OCI-LY3 (cell line): ENCODE measurements at regions not wholly inside any gene's neighbourhood (a gene's known extent, or its start where the extent isn't known, plus 50 kb on each side); places are given as distances from the start of the nearest gene placed in this dataset.

ENCODE experiments used
- H2AFZ ChIP-seq: fragments of 200-600, 300-600 bp; shearing (Covaris generic); 2 replicates; pipeline ENCODE4 v1.6.0; 2014; ENCODE audit warnings: antibody characterized with exemption, low read depth, low read length
- H3K27ac ChIP-seq: fragments of 200-600, 300-600 bp; sonication (generic); 2 replicates; pipeline ENCODE4 v1.5.1; 2014; ENCODE audit warnings: mild to moderate bottlenecking, low read length, moderate library complexity, mixed read lengths
- H3K27me3 ChIP-seq: fragments of 200-600, 300-600 bp; sonication (generic); 2 replicates; pipeline ENCODE4 v1.6.1; 2014; ENCODE audit warnings: low read depth, low read length, mixed read lengths
- H3K36me3 ChIP-seq: fragments of 200-600, 300-600 bp; sonication (generic); replicated peaks from 2 replicates; pipeline ENCODE3; 2014; ENCODE audit warnings: low read depth, low read length, mixed read lengths
- H3K4me1 ChIP-seq: fragments of 300-600, 200-600 bp; sonication (generic); 2 replicates; pipeline ENCODE4 v1.6.1; 2014; ENCODE audit warnings: low read length, mixed read lengths
- H3K4me2 ChIP-seq: fragments of 200-600, 300-600 bp; sonication (generic); 2 replicates; pipeline ENCODE4 v1.6.1; 2014; ENCODE audit warnings: low read length, mixed read lengths
- H3K4me3 ChIP-seq: fragments of 300-600, 200-600 bp; sonication (generic); 2 replicates; pipeline ENCODE4 v1.5.1; 2014; ENCODE audit warnings: antibody characterized with exemption, mild to moderate bottlenecking, low read length, moderate library complexity
- H3K79me2 ChIP-seq: fragments of 300-600, 200-600 bp; shearing (Covaris generic); 2 replicates; pipeline ENCODE4 v1.6.1; 2014; ENCODE audit warnings: mild to moderate bottlenecking, low read length, mixed read lengths
- H3K9ac ChIP-seq: fragments of 300-600, 200-600 bp; shearing (Covaris generic); 2 replicates; pipeline ENCODE4 v1.6.0; 2014; ENCODE audit warnings: mild to moderate bottlenecking, low read length, moderate library complexity
- H3K9me3 ChIP-seq: fragments of 200-600, 300-600 bp; shearing (Covaris generic); 2 replicates; pipeline ENCODE4 v1.6.1; 2014; ENCODE audit warnings: low read length, mixed read lengths; ENCODE audit not compliant: insufficient read depth
- H4K20me1 ChIP-seq: fragments of 200-600, 300-600 bp; sonication (generic); 2 replicates; pipeline ENCODE4 v1.6.1; 2016; ENCODE audit warnings: low read length, mixed read lengths; ENCODE audit not compliant: insufficient read depth
- CTCF ChIP-seq: fragments of 200-600, 300-600 bp; sonication (generic); IDR thresholded peaks from 2 replicates; pipeline ENCODE4 v1.5.1; 2014; ENCODE audit warnings: antibody characterized with exemption, low read length, low read depth
- EZH2phosphoT487 ChIP-seq: fragments of 200-600 bp; shearing (Covaris generic); IDR thresholded peaks from 2 replicates; pipeline ENCODE4 v1.6.1; 2018; ENCODE audit warnings: antibody characterized with exemption, mixed run types, low read depth

GRCh38 chr5:88663793-88664216 lies 219.2 kb downstream of the MEF2C start:
- Histone ChIP-seq H3K36me3 (no peaks in the 10 kb centered on the region), H3K9ac (no peak overlapping the region), H3K4me2 (no peak overlapping the region), H3K9me3 (no peaks in the 10 kb centered on the region), H3K27ac (no peak overlapping the region), H3K27me3 (no peaks in the 10 kb centered on the region; the same call in 1 of the 2 replicates), H2AFZ (no peak overlapping the region), H4K20me1 (no peaks in the 10 kb centered on the region), H3K4me3 (no peak overlapping the region), H3K4me1 (no peaks in the 10 kb centered on the region), H3K79me2 (no peaks in the 10 kb centered on the region)
- TF ChIP-seq EZH2phosphoT487, result no peak
- no peak for TF ChIP-seq CTCF

GRCh38 chr5:88662846-88663245 lies 220.1 kb downstream of the MEF2C start:
- H4K20me1 ChIP-seq, result no peaks in the 10 kb centered on the region

GRCh38 chr5:88661806-88662207 lies 221.2 kb downstream of the MEF2C start:
- H3K27me3 ChIP-seq, result no peaks in the 10 kb centered on the region; the same call in 1 of the 2 replicates
- no peak overlapping the region for H3K27ac ChIP-seq
- no peaks in the 10 kb centered on the region for H3K36me3 ChIP-seq
- H4K20me1 ChIP-seq, result no peaks in the 10 kb centered on the region
- H3K4me1 ChIP-seq, result no peaks in the 10 kb centered on the region
- no peak overlapping the region for H2AFZ ChIP-seq
- H3K4me3 ChIP-seq, result no peak overlapping the region
- H3K9me3 ChIP-seq, result no peaks in the 10 kb centered on the region
- TF ChIP-seq EZH2phosphoT487, result no peak
- TF ChIP-seq CTCF, result no peak
- H3K79me2 ChIP-seq, result no peaks in the 10 kb centered on the region
- H3K4me2 ChIP-seq, result no peak overlapping the region
- no peak overlapping the region for H3K9ac ChIP-seq

More at GRCh38 chr5:88662846-88663245, 220.1 kb downstream of the MEF2C start:
- H3K4me1 ChIP-seq, result no peaks in the 10 kb centered on the region
- H3K4me3 ChIP-seq, result no peak overlapping the region
- no peaks in the 10 kb centered on the region for H3K79me2 ChIP-seq
- no peak overlapping the region for H2AFZ ChIP-seq
- H3K27ac ChIP-seq, result no peak overlapping the region
- H3K9me3 ChIP-seq, result no peaks in the 10 kb centered on the region
- no peak overlapping the region for H3K4me2 ChIP-seq
- H3K9ac ChIP-seq, result no peak overlapping the region
- no peaks in the 10 kb centered on the region for H3K36me3 ChIP-seq
- H3K27me3 ChIP-seq, result no peaks in the 10 kb centered on the region; the same call in 1 of the 2 replicates
- TF ChIP-seq CTCF (no peak), EZH2phosphoT487 (no peak)

- TF ChIP-seq CTCF, result no peak
- no peak for TF ChIP-seq EZH2phosphoT487
- H2AFZ ChIP-seq, result no peak overlapping the region
- no peaks in the 10 kb centered on the region for H4K20me1 ChIP-seq
- no peak overlapping the region for H3K9ac ChIP-seq
- H3K27ac ChIP-seq, result no peak overlapping the region
- no peaks in the 10 kb centered on the region for H3K36me3 ChIP-seq
- no peak overlapping the region for H3K4me2 ChIP-seq
- H3K79me2 ChIP-seq, result no peaks in the 10 kb centered on the region
- no peaks in the 10 kb centered on the region; the same call in 1 of the 2 replicates for H3K27me3 ChIP-seq
- H3K4me1 ChIP-seq, result no peaks in the 10 kb centered on the region
- H3K9me3 ChIP-seq, result no peaks in the 10 kb centered on the region
- H3K4me3 ChIP-seq, result no peak overlapping the region
Observed at GRCh38 chr5:88660947-88661805, 221.8 kb downstream of the MEF2C start.
